Prostate gland (tissue), 2 donors: ENCODE measurements at regions not wholly inside any gene's neighbourhood (a gene's known extent, or its start where the extent isn't known, plus 50 kb on each side); places are given as distances from the start of the nearest gene placed in this dataset.

ENCODE experiments used
- DNase-seq: peaks from one replicate; pipeline ENCODE4 v3.0.0-alpha.2; 2019; ENCODE audit warnings: low spot score
- H3K27ac ChIP-seq, 2 donors: fragments of 200-600 bp; sonication (generic); 2 replicates each; pipeline ENCODE4 v1.5.1; 2017 to 2019
- H3K27me3 ChIP-seq: fragments of 200-600 bp; sonication (generic); replicated peaks from 2 replicates; pipeline ENCODE4 v1.5.1; 2019; ENCODE audit not compliant: insufficient read depth
- H3K36me3 ChIP-seq, 2 donors: fragments of 200-600 bp; sonication (generic); 1 replicate in 1 of 2; 2 replicates in 1 of 2; pipeline versions ENCODE4 v1.5.1 to v1.8.1; 2017 to 2019
- H3K4me1 ChIP-seq: fragments of 200-600 bp; sonication (generic); replicated peaks from 2 replicates; pipeline ENCODE4 v1.5.1; 2019
- H3K4me3 ChIP-seq, 2 donors: fragments of 200-600 bp; sonication (generic); 2 replicates each; pipeline ENCODE4 v1.5.1; 2017 to 2019
- H3K9me3 ChIP-seq: fragments of 200-600 bp; sonication (generic); 2 replicates; pipeline ENCODE4 v1.5.1; 2017
- POLR2A ChIP-seq: fragments of 450-650 bp; IDR thresholded peaks from one replicate; pipeline ENCODE4 v1.6.1; 2016; ENCODE audit warnings: antibody characterized with exemption, mild to moderate bottlenecking
- POLR2AphosphoS5 ChIP-seq: sonication (generic); formaldehyde crosslinking; IDR thresholded peaks from one replicate; pipeline ENCODE4 v1.6.1; 2017; ENCODE audit warnings: antibody characterized with exemption
- WGBS: methylation state at CpG from one replicate; pipeline ENCODE4 v1.1.5; 2018; 5-methylcytosine and 5-hydroxymethylcytosine counted together
- intact Hi-C: fragments of 100-400 bp; cut with DNase I; formaldehyde crosslinking; loops from one replicate; pipeline ENCODE4 v1.14.2; 2022
- TF ChIP-seq, protein P1 (sequence below), 4 experiments: fragments of 200-600 bp in 2 of 4; fragments of 450-650 bp in 2 of 4; sonication (generic) in 2 of 4; IDR thresholded peaks; 1 replicate in 3 of 4; 2 replicates in 1 of 4; pipeline ENCODE4 v1.5.1; 2016 to 2019; ENCODE audit warnings: antibody characterized with exemption in 4 of 4, mild to moderate bottlenecking in 2 of 4, moderate library complexity in 2 of 4

DNA sequence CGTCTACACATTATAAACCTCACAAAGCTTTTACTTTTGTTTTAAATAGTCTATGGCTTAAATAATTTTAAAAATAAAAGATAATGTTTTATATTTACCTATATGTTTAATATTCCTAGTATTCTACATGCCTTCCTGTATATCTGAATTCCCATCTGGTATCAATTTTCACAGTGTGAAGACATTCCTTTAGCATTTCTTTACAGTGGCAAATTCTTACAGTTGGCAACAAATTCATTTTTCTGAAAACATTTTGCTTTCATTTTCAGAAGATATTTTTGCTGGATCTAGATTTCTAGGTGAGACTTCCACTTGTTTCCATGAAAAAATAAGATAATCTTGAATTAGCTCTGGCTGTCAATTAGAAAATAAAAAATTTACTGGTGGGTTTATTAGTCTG lies 471.4 kb upstream of the NAALADL2 start:
- H3K4me3 ChIP-seq: no peak overlapping the region
- TF ChIP-seq POLR2AphosphoS5: no peak
- TF ChIP-seq, protein P1, sequence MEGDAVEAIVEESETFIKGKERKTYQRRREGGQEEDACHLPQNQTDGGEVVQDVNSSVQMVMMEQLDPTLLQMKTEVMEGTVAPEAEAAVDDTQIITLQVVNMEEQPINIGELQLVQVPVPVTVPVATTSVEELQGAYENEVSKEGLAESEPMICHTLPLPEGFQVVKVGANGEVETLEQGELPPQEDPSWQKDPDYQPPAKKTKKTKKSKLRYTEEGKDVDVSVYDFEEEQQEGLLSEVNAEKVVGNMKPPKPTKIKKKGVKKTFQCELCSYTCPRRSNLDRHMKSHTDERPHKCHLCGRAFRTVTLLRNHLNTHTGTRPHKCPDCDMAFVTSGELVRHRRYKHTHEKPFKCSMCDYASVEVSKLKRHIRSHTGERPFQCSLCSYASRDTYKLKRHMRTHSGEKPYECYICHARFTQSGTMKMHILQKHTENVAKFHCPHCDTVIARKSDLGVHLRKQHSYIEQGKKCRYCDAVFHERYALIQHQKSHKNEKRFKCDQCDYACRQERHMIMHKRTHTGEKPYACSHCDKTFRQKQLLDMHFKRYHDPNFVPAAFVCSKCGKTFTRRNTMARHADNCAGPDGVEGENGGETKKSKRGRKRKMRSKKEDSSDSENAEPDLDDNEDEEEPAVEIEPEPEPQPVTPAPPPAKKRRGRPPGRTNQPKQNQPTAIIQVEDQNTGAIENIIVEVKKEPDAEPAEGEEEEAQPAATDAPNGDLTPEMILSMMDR (IDR thresholded peaks at IDR 0.05): no peak
- no peak for TF ChIP-seq POLR2A
- no peaks in the 10 kb centered on the region for H3K9me3 ChIP-seq
- H3K27ac ChIP-seq: no peak overlapping the region
- WGBS: 96% methylated on average over 1 of the region's 1 CpG
- intact Hi-C loops: no loop called here
- H3K4me1 ChIP-seq: no peaks in the 10 kb centered on the region
- DNase-seq: no peak
- H3K27me3 ChIP-seq: no peaks in the 10 kb centered on the region
- no peaks in the 10 kb centered on the region for H3K36me3 ChIP-seq

DNA sequence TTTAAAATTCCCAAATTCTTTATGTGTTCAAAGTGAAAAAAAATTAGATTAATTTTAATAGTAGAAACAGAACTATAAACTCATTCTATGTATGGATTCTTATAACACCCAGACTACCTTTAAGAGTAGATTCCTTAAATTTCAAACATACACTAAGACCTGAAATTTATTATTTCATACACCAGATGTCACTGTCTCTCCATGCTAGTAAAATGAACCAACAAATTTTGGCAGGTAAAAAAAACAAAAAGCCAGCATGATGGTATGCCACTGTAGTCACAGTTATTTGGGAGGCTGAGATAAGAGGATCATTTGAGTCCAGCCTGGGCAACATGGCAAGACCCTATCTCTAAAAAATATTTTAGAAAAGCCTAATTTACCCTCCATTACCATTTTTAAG lies 461.3 kb upstream of the NAALADL2 start:
- Histone ChIP-seq H3K27ac (no peak overlapping the region), H3K4me1 (no peaks in the 10 kb centered on the region), H3K4me3 (no peak overlapping the region), H3K27me3 (no peaks in the 10 kb centered on the region), H3K36me3 (no peaks in the 10 kb centered on the region), H3K9me3 (no peaks in the 10 kb centered on the region)
- DNase-seq: no peak
- TF ChIP-seq, protein P1 (IDR thresholded peaks at IDR 0.05): peak in 3 of 4 experiments; percentile 59 to 65 (median 63)
- no peak for TF ChIP-seq POLR2A
- intact Hi-C loops: no loop called here

DNA sequence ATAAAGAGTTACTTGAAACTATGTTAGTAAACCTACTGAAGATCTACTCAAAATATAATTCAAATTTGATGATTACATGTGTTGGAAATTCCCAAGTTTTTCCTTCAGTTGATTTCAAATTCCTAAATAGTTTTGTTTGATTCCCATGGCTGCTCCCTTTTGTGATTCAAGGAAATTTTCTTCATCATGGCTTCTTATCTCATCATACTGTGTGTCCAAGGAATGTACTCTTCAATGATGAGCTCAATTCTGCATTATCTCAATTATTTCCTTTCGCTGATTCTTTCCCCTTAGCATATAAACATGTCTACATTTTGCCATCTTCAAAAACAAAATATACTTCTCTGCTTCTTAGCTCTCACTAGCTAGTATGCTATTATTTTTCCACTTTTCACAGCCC lies 460.4 kb upstream of the NAALADL2 start:
- H3K36me3 ChIP-seq: no peaks in the 10 kb centered on the region
- WGBS: 97% methylated on average over 1 of the region's 1 CpG

DNA sequence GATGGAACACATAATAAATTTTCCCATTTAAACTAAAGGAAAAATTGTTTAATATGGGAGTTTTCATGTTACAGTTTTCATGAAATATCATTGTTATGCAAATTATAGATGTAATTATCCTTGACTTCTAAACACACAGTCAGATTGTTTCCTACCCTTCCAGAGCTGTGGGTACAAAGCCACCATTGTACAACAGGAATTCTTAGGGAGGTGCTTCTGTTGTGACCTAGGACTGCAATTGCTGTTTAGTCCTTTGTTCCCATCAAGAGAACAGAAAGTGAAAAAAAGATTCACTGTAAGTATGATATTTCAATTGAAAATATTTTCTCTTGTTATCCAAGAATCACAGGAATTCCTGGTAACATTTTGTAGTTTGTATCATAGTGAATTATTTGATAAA lies 455.3 kb upstream of the NAALADL2 start:
- no peaks in the 10 kb centered on the region for H3K27me3 ChIP-seq
- intact Hi-C loops: no loop called here
- TF ChIP-seq POLR2AphosphoS5 (no peak), POLR2A (no peak)
- TF ChIP-seq, protein P1 (IDR thresholded peaks at IDR 0.05): no peak
- no peak overlapping the region for H3K27ac ChIP-seq
- H3K9me3 ChIP-seq: no peaks in the 10 kb centered on the region
- H3K36me3 ChIP-seq: no peaks in the 10 kb centered on the region
- no peaks in the 10 kb centered on the region for H3K4me1 ChIP-seq
- no peak overlapping the region for H3K4me3 ChIP-seq
- no peak for DNase-seq

More for the DNA sequence above, 460.4 kb upstream of the NAALADL2 start:
- no peak for DNase-seq
- no peaks in the 10 kb centered on the region for H3K9me3 ChIP-seq
- no peaks in the 10 kb centered on the region for H3K4me1 ChIP-seq
- no peaks in the 10 kb centered on the region for H3K27me3 ChIP-seq
- TF ChIP-seq POLR2A: no peak
- no peak for TF ChIP-seq POLR2AphosphoS5
- TF ChIP-seq, protein P1 (IDR thresholded peaks at IDR 0.05): no peak
- intact Hi-C loops: no loop called here
- H3K27ac ChIP-seq: no peak overlapping the region
- H3K4me3 ChIP-seq: no peak overlapping the region

DNA sequence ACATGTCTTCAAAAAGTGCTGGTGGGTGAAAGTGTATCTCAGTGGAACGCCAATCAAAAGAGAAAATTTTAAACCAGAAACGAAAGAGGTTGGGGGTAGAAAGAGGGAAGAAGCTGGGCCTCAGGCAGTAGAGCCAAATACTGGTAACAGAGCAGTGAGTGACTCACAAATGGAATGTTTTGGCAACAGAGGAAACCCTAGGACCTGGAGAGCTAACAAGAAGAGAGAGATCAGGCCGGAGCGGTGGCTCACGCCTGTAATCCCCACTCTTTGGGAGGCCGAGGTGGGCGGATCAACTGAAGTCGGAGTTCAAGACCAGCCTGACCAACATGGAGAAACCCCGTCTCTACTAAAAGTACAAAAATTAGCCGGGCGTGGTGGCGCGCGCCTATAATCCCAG lies 450.8 kb upstream of the NAALADL2 start:
- Histone ChIP-seq H3K9me3 (no peaks in the 10 kb centered on the region), H3K4me3 (no peak overlapping the region), H3K27ac (no peak overlapping the region), H3K36me3 (no peaks in the 10 kb centered on the region), H3K4me1 (no peaks in the 10 kb centered on the region), H3K27me3 (no peaks in the 10 kb centered on the region)
- DNase-seq: no peak
- 90% methylated on average over 14 of the region's 14 CpGs for WGBS
- intact Hi-C loops: no loop called here
- TF ChIP-seq POLR2AphosphoS5: no peak
- TF ChIP-seq, protein P1 (IDR thresholded peaks at IDR 0.05): no peak
- no peak for TF ChIP-seq POLR2A
